ENCODE measurements at regions not wholly inside any gene's neighbourhood (a gene's known extent, or its start where the extent isn't known, plus 50 kb on each side); places are given as distances from the start of the nearest gene placed in this dataset.

GRCh38 chr18:26784599-26784998 is 80.9 kb downstream of the AQP4 start:
- Histone ChIP-seq H3K4me2 (no peak overlapping the region), H3K27me3 (no peaks in the 10 kb centered on the region), H3K9me2 (replicated peaks; ENCODE audit: insufficient read depth) (no peaks in the 10 kb centered on the region), H4K20me1 (ENCODE audit: insufficient read depth, poor library complexity, severe bottlenecking) (no peaks in the 10 kb centered on the region), H3K36me3 (replicated peaks; ENCODE audit: insufficient read depth, low read depth) (no peaks in the 10 kb centered on the region), H3K79me2 (no peaks in the 10 kb centered on the region), H3K4me1 (ENCODE audit: insufficient read depth) (no peaks in the 10 kb centered on the region), H3K4me3 (no peak overlapping the region), H2AFZ (no peak overlapping the region), H3K9me3 (ENCODE audit: low read depth) (no peaks in the 10 kb centered on the region), H3K27ac (no peak overlapping the region)
- no peak for DNase-seq (ENCODE audit: low spot score)
- WGBS (ENCODE audit: low lambda C conversion rate, missing lambda C conversion rate) = 79% methylated on average over 1 of the region's 1 CpG
- TF ChIP-seq CTCF (IDR thresholded peaks at IDR 0.05; ENCODE audit: poor library complexity) (no peak), EZH2phosphoT487 (IDR thresholded peaks at IDR 0.05; ENCODE audit: low read depth, severe bottlenecking, unreplicated experiment) (no peak), EZH2 (IDR thresholded peaks at IDR 0.05; ENCODE audit: borderline replicate concordance) (no peak)

GRCh38 chr18:26783170-26783569 is 82.3 kb downstream of the AQP4 start:
- no peak overlapping the region for H3K4me2 ChIP-seq
- H3K4me1 ChIP-seq (ENCODE audit: insufficient read depth) = no peaks in the 10 kb centered on the region
- no peaks in the 10 kb centered on the region for H3K36me3 ChIP-seq (replicated peaks; ENCODE audit: insufficient read depth, low read depth)
- WGBS (ENCODE audit: low lambda C conversion rate, missing lambda C conversion rate) = 78% methylated on average over 6 of the region's 6 CpGs
- H4K20me1 ChIP-seq (ENCODE audit: insufficient read depth, poor library complexity, severe bottlenecking) = no peaks in the 10 kb centered on the region
- H2AFZ ChIP-seq = no peak overlapping the region
- no peaks in the 10 kb centered on the region for H3K9me2 ChIP-seq (replicated peaks; ENCODE audit: insufficient read depth)
- peaks cover 9% of the 10 kb centered on the region for H3K27me3 ChIP-seq
- DNase-seq (ENCODE audit: low spot score) = no peak
- H3K4me3 ChIP-seq = no peak overlapping the region
- TF ChIP-seq EZH2phosphoT487 (IDR thresholded peaks at IDR 0.05; ENCODE audit: low read depth, severe bottlenecking, unreplicated experiment) (no peak), CTCF (IDR thresholded peaks at IDR 0.05; ENCODE audit: poor library complexity) (no peak)
- no peak overlapping the region for H3K27ac ChIP-seq
- no peaks in the 10 kb centered on the region for H3K79me2 ChIP-seq
- H3K9me3 ChIP-seq (ENCODE audit: low read depth) = no peaks in the 10 kb centered on the region

- no peaks in the 10 kb centered on the region for H3K9me3 ChIP-seq (ENCODE audit: low read depth)
- 74% methylated on average over 5 of the region's 5 CpGs for WGBS (ENCODE audit: low lambda C conversion rate, missing lambda C conversion rate)
- peaks cover 6% of the 10 kb centered on the region for H3K4me1 ChIP-seq (ENCODE audit: insufficient read depth)
- H3K27me3 ChIP-seq = peaks cover 10% of the 10 kb centered on the region
- no peaks in the 10 kb centered on the region for H3K9me2 ChIP-seq (replicated peaks; ENCODE audit: insufficient read depth)
- no peak overlapping the region for H3K4me2 ChIP-seq
- no peaks in the 10 kb centered on the region for H3K79me2 ChIP-seq
- H3K36me3 ChIP-seq (replicated peaks; ENCODE audit: insufficient read depth, low read depth) = no peaks in the 10 kb centered on the region
- no peaks in the 10 kb centered on the region for H4K20me1 ChIP-seq (ENCODE audit: insufficient read depth, poor library complexity, severe bottlenecking)
- H3K4me3 ChIP-seq = no peak overlapping the region
- DNase-seq (ENCODE audit: low spot score) = no peak
- H2AFZ ChIP-seq = no peak overlapping the region
- no peak overlapping the region for H3K27ac ChIP-seq
- TF ChIP-seq CTCF (IDR thresholded peaks at IDR 0.05; ENCODE audit: poor library complexity) (no peak), EZH2 (IDR thresholded peaks at IDR 0.05; ENCODE audit: borderline replicate concordance) (no peak), EZH2phosphoT487 (IDR thresholded peaks at IDR 0.05; ENCODE audit: low read depth, severe bottlenecking, unreplicated experiment) (no peak)
Observed at GRCh38 chr18:26780520-26781325, 84.8 kb downstream of the AQP4 start.
